Ovary (tissue), 7 donors: ENCODE measurements at regions not wholly inside any gene's neighbourhood (a gene's known extent, or its start where the extent isn't known, plus 50 kb on each side); places are given as distances from the start of the nearest gene placed in this dataset.

Experiments
- DNase-seq, 5 donors: peaks; one replicate each; pipeline ENCODE4 v3.0.0-alpha.2; 2019 to 2020
- H3K27ac ChIP-seq, 2 donors: fragments of 200-600 bp; one replicate each; pipeline versions ENCODE4 v1.5.1 to v1.8.0; 2019 to 2022
- H3K27me3 ChIP-seq: fragments of 200-600 bp; one replicate; pipeline ENCODE4 v1.8.0; 2022
- H3K36me3 ChIP-seq: fragments of 200-600 bp; sonication (generic); one replicate; pipeline ENCODE4 v1.5.1; 2019
- H3K4me1 ChIP-seq: one replicate; pipeline ENCODE4 v1.8.1; 2013; ENCODE audit warnings: mild to moderate bottlenecking, moderate library complexity; ENCODE audit not compliant: insufficient read depth
- H3K4me3 ChIP-seq: fragments of 200-600 bp; sonication (generic); one replicate; pipeline ENCODE4 v1.5.1; 2017
- H3K9me3 ChIP-seq, 2 donors: fragments of 200-600 bp in 1 of 2; sonication (generic) in 1 of 2; one replicate each; pipeline versions ENCODE4 v1.5.1 to v1.8.1; 2013 to 2019; ENCODE audit warnings: mild to moderate bottlenecking in 1 of 2, moderate library complexity in 1 of 2
- EP300 ChIP-seq: sonication (generic); formaldehyde crosslinking; IDR thresholded peaks from one replicate; pipeline ENCODE4 v1.6.1; 2017; ENCODE audit warnings: antibody characterized with exemption
- POLR2A ChIP-seq: fragments of 450-650 bp; IDR thresholded peaks from one replicate; pipeline ENCODE4 v1.6.1; 2017; ENCODE audit warnings: antibody characterized with exemption, mild to moderate bottlenecking, moderate library complexity
- WGBS, 3 donors: extraction: QIAGEN DNeasy Blood & Tissue Kit in 1 of 3; methylation state at CpG; one replicate each; pipeline versions ENCODE4 v1.1.5 to v1.1.7; 2013 to 2017; 5-methylcytosine and 5-hydroxymethylcytosine counted together
- intact Hi-C, 4 donors: fragments of 100-400 bp; cut with DNase I; formaldehyde crosslinking; loops; one replicate each; pipeline versions ENCODE4 v1.11.0 to v1.15.1; 2022 to 2023
- TF ChIP-seq, protein P1 (sequence below), 3 donors: fragments of 450-650 bp in 2 of 3; fragments of 200-600 bp in 1 of 3; IDR thresholded peaks; one replicate each; pipeline versions ENCODE4 v1.5.1 to v1.8.0; 2016 to 2022; ENCODE audit warnings: antibody characterized with exemption in 3 of 3, mild to moderate bottlenecking in 1 of 3
- donor health status: DM: no; HTN: no; CAD: no; lungs with moderate emphysema.
- donor health status: DM: no; HTN: no; CAD: no.
- donor health status: Bipolar disorder and iron deficiency.
- donor health status: DM: no; HTN: no; CAD: no.
- donor health status: DM: yes; HTN: yes; CAD: no.

- intact Hi-C loops: no loop called here
- H3K36me3 ChIP-seq: no peaks in the 10 kb centered on the region
- no peaks in the 10 kb centered on the region for H3K27me3 ChIP-seq
- H3K4me3 ChIP-seq: no peak overlapping the region
- TF ChIP-seq POLR2A: no peak
- 86 to 96% (median 89%) methylated on average over 8 of the region's 8 CpGs for WGBS, 3 donors
- H3K27ac ChIP-seq: no peak overlapping the region
- DNase-seq: no peak
- H3K9me3 ChIP-seq: no peaks in the 10 kb centered on the region
- peaks cover 5% of the 10 kb centered on the region for H3K4me1 ChIP-seq
Measured at GRCh38 chr6:154605178-154605881, 94.8 kb upstream of the CNKSR3 start.

GRCh38 chr6:154605882-154606370 is 95.4 kb upstream of the CNKSR3 start:
- no peaks in the 10 kb centered on the region for H3K36me3 ChIP-seq
- peaks cover 5% of the 10 kb centered on the region for H3K4me1 ChIP-seq
- TF ChIP-seq EP300 (no peak), POLR2A (no peak)
- TF ChIP-seq, protein P1, sequence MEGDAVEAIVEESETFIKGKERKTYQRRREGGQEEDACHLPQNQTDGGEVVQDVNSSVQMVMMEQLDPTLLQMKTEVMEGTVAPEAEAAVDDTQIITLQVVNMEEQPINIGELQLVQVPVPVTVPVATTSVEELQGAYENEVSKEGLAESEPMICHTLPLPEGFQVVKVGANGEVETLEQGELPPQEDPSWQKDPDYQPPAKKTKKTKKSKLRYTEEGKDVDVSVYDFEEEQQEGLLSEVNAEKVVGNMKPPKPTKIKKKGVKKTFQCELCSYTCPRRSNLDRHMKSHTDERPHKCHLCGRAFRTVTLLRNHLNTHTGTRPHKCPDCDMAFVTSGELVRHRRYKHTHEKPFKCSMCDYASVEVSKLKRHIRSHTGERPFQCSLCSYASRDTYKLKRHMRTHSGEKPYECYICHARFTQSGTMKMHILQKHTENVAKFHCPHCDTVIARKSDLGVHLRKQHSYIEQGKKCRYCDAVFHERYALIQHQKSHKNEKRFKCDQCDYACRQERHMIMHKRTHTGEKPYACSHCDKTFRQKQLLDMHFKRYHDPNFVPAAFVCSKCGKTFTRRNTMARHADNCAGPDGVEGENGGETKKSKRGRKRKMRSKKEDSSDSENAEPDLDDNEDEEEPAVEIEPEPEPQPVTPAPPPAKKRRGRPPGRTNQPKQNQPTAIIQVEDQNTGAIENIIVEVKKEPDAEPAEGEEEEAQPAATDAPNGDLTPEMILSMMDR (IDR thresholded peaks at IDR 0.05): no peak
- H3K27me3 ChIP-seq: no peaks in the 10 kb centered on the region
- no peaks in the 10 kb centered on the region for H3K9me3 ChIP-seq
- H3K27ac ChIP-seq: no peak overlapping the region
- WGBS, 3 donors: 82 to 92% (median 87%) methylated on average over 7 of the region's 7 CpGs
- H3K4me3 ChIP-seq: no peak overlapping the region
- intact Hi-C loops: no loop called here
- DNase-seq: no peak

DNA sequence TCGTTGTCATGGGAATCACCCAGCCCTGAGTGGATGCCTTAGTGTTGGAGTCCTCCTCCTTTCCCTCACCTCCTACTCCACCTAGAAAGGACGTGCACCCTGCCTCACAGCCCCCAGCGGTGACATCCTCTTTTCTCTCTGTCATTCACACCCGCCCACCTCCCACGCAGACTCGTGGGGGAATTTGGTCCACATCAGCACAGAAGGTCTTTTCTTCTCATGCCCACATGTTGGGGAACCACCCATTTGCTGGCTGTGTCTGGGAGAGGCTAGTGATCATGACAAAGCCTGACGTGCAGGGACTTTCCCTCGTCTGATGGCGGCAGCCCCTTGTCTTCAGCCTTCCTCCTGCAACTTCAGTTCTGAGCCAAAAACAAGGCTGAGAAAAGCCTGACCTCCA is 96.0 kb upstream of the CNKSR3 start:
- 75 to 82% (median 79%) methylated on average over 9 of the region's 9 CpGs for WGBS, 3 donors
- Histone ChIP-seq H3K9me3 (no peaks in the 10 kb centered on the region), H3K27me3 (no peaks in the 10 kb centered on the region), H3K4me3 (no peak overlapping the region), H3K36me3 (no peaks in the 10 kb centered on the region), H3K4me1 (peaks cover 5% of the 10 kb centered on the region), H3K27ac (no peak overlapping the region)
- no peak for DNase-seq
- TF ChIP-seq POLR2A: no peak
- intact Hi-C loops: no loop called here

DNA sequence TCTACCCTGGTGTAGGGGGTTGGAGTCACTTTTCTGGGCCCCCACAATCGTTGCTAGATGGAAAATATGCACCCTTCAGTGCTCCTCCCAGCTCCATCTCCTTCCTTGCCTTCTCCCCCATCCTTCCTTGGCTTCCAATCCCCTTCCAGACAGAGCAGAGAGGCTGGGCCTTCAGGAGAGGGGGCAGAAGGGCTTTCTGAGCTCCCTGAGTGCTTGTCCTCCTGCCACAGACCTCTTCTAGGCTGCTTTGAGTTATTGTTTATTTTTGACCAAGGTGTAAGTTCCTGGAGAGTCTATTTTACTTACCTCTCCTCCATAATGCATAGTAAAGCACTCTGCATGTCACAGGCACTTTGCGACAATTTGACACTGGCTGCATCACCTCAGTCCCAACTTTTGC is 96.4 kb upstream of the CNKSR3 start:
- DNase-seq: no peak
- no peak overlapping the region for H3K4me3 ChIP-seq
- no peaks in the 10 kb centered on the region for H3K9me3 ChIP-seq
- H3K36me3 ChIP-seq: no peaks in the 10 kb centered on the region
- H3K27ac ChIP-seq: no peak overlapping the region
- intact Hi-C loops: no loop called here
- 49 to 70% (median 55%) methylated on average over 2 of the region's 2 CpGs for WGBS, 3 donors
- H3K27me3 ChIP-seq: no peaks in the 10 kb centered on the region
- peaks cover 5% of the 10 kb centered on the region for H3K4me1 ChIP-seq
- no peak for TF ChIP-seq POLR2A
- TF ChIP-seq EP300: no peak
- TF ChIP-seq, protein P1 (IDR thresholded peaks at IDR 0.05): no peak

GRCh38 chr6:154611241-154611640 is 100.8 kb upstream of the CNKSR3 start:
- peaks cover 8% of the 10 kb centered on the region for H3K4me1 ChIP-seq
- H3K9me3 ChIP-seq: no peaks in the 10 kb centered on the region
- H3K4me3 ChIP-seq: no peak overlapping the region
- no peak overlapping the region for H3K27ac ChIP-seq
- H3K36me3 ChIP-seq: no peaks in the 10 kb centered on the region
- 91 to 98% (median 92%) methylated on average over 3 of the region's 3 CpGs for WGBS, 3 donors
- intact Hi-C loops: no loop called here
- DNase-seq: no peak
- no peaks in the 10 kb centered on the region for H3K27me3 ChIP-seq
- no peak for TF ChIP-seq POLR2A
- TF ChIP-seq, protein P1 (IDR thresholded peaks at IDR 0.05): no peak
